GM21423 (cell line): ENCODE measurements at regions not wholly inside any gene's neighbourhood (a gene's known extent, or its start where the extent isn't known, plus 50 kb on each side); places are given as distances from the start of the nearest gene placed in this dataset.
"Not testable (repeated sequence)": the region's sequence is repeated elsewhere in the genome, so short reads cannot be mapped to it uniquely, and the experiment has no call there.

Experiments used
- ATAC-seq: cut with Tn5 transposase; IDR thresholded peaks from one replicate; pipeline ENCODE4 v1.9.1; 2021; ENCODE audit warnings: mild to moderate bottlenecking, moderate library complexity; ENCODE audit not compliant: unreplicated experiment

GRCh38 chr3:19825193-19825592 is 108.8 kb downstream of the EFHB start:
- no peak for ATAC-seq

- no peak for ATAC-seq
These were observed 111.2 kb downstream of the EFHB start for GRCh38 chr3:19822805-19823204.

- no peak for ATAC-seq
These were observed 117.4 kb downstream of the EFHB start for GRCh38 chr3:19816631-19817030.

- ATAC-seq, result no peak
These were observed 118.2 kb downstream of the EFHB start for GRCh38 chr3:19815805-19816204.

- ATAC-seq, result not testable (repeated sequence)
These were observed 120.3 kb downstream of the EFHB start for GRCh38 chr3:19813743-19814142.

GRCh38 chr3:19811689-19812088 is 122.3 kb downstream of the EFHB start:
- ATAC-seq, result no peak

GRCh38 chr3:19808834-19809233 is 125.2 kb downstream of the EFHB start:
- ATAC-seq, result no peak

- ATAC-seq, result no peak
These were observed 134.1 kb downstream of the EFHB start for GRCh38 chr3:19799887-19800286.

GRCh38 chr3:19799115-19799514 is 134.9 kb downstream of the EFHB start:
- ATAC-seq, result no peak

- no peak for ATAC-seq
These were observed 135.7 kb downstream of the EFHB start for GRCh38 chr3:19798324-19798723.

- no peak for ATAC-seq
These were observed 141.6 kb downstream of the EFHB start for GRCh38 chr3:19792388-19792787.

GRCh38 chr3:19775765-19776164 is 158.3 kb downstream of the EFHB start:
- ATAC-seq, result no peak

GRCh38 chr3:19769694-19770093 is 164.3 kb downstream of the EFHB start:
- peak; percentile 44 for ATAC-seq

- no peak for ATAC-seq
These were observed 168.1 kb downstream of the EFHB start for GRCh38 chr3:19765954-19766353.

- ATAC-seq, result no peak
These were observed 176.2 kb downstream of the EFHB start for GRCh38 chr3:19757773-19758172.

GRCh38 chr3:19749448-19750017 is 184.5 kb downstream of the EFHB start:
- ATAC-seq, result no peak

GRCh38 chr3:19748782-19749447 is 185.1 kb downstream of the EFHB start:
- no peak for ATAC-seq

GRCh38 chr3:19744047-19744446 is 190.0 kb downstream of the EFHB start:
- no peak for ATAC-seq

GRCh38 chr3:19742935-19743334 is 191.1 kb downstream of the EFHB start:
- no peak for ATAC-seq

- ATAC-seq, result no peak
These were observed 194.5 kb downstream of the EFHB start for GRCh38 chr3:19739504-19739903.

GRCh38 chr3:19738846-19739245 is 195.2 kb downstream of the EFHB start:
- ATAC-seq, result no peak

- ATAC-seq, result no peak
These were observed 198.9 kb downstream of the EFHB start for GRCh38 chr3:19735111-19735510.

- ATAC-seq, result no peak
These were observed 199.6 kb downstream of the EFHB start for GRCh38 chr3:19734453-19734852.
